ENCODE measurements at regions not wholly inside any gene's neighbourhood (a gene's known extent, or its start where the extent isn't known, plus 50 kb on each side); places are given as distances from the start of the nearest gene placed in this dataset.
"Not testable (repeated sequence)": the region's sequence is repeated elsewhere in the genome, so short reads cannot be mapped to it uniquely, and the experiment has no call there.

- in situ Hi-C loops (cut with HindIII; ENCODE audit: low pct_unique_long_range_greater_than_20kb, low sequenced_read_pairs); DNase-seq (ENCODE audit: low read depth, low spot score): not testable (repeated sequence)
Observed at GRCh38 chr15:85260526-85260925, 119.9 kb upstream of the AKAP13 start.

- DNase-seq (ENCODE audit: low read depth, low spot score); in situ Hi-C loops (cut with HindIII; ENCODE audit: low pct_unique_long_range_greater_than_20kb, low sequenced_read_pairs): not testable (repeated sequence)
Observed at GRCh38 chr15:85262461-85263055, 117.8 kb upstream of the AKAP13 start.

- DNase-seq (ENCODE audit: low read depth, low spot score); in situ Hi-C loops (cut with HindIII; ENCODE audit: low pct_unique_long_range_greater_than_20kb, low sequenced_read_pairs): not testable (repeated sequence)
Observed at GRCh38 chr15:85263842-85264440, 116.5 kb upstream of the AKAP13 start.

- in situ Hi-C loops (cut with HindIII; ENCODE audit: low pct_unique_long_range_greater_than_20kb, low sequenced_read_pairs); DNase-seq (ENCODE audit: low read depth, low spot score): not testable (repeated sequence)
Observed at GRCh38 chr15:85264614-85265190, 115.7 kb upstream of the AKAP13 start.

- DNase-seq (ENCODE audit: low read depth, low spot score); in situ Hi-C loops (cut with HindIII; ENCODE audit: low pct_unique_long_range_greater_than_20kb, low sequenced_read_pairs): not testable (repeated sequence)
Observed at GRCh38 chr15:85267158-85267857, 113.1 kb upstream of the AKAP13 start.

GRCh38 chr15:85274315-85275050 is 105.9 kb upstream of the AKAP13 start:
- in situ Hi-C loops (cut with HindIII; ENCODE audit: low pct_unique_long_range_greater_than_20kb, low sequenced_read_pairs) = no loop called here

GRCh38 chr15:85276508-85276907 is 103.9 kb upstream of the AKAP13 start:
- no peak for DNase-seq (ENCODE audit: low read depth, low spot score)
- in situ Hi-C loops (cut with HindIII; ENCODE audit: low pct_unique_long_range_greater_than_20kb, low sequenced_read_pairs) = no loop called here

More at GRCh38 chr15:85274315-85275050, 105.9 kb upstream of the AKAP13 start:
- DNase-seq (ENCODE audit: low read depth, low spot score) = no peak

GRCh38 chr15:85276921-85277320 is 103.5 kb upstream of the AKAP13 start:
- no peak for DNase-seq (ENCODE audit: low read depth, low spot score)
- in situ Hi-C loops (cut with HindIII; ENCODE audit: low pct_unique_long_range_greater_than_20kb, low sequenced_read_pairs) = no loop called here

- in situ Hi-C loops (cut with HindIII; ENCODE audit: low pct_unique_long_range_greater_than_20kb, low sequenced_read_pairs) = no loop called here
- DNase-seq (ENCODE audit: low read depth, low spot score) = no peak
Observed at GRCh38 chr15:85277847-85278370, 102.5 kb upstream of the AKAP13 start.

- in situ Hi-C loops (cut with HindIII; ENCODE audit: low pct_unique_long_range_greater_than_20kb, low sequenced_read_pairs) = no loop called here
- DNase-seq (ENCODE audit: low read depth, low spot score) = no peak
Observed at GRCh38 chr15:85280203-85280602, 100.2 kb upstream of the AKAP13 start.

- in situ Hi-C loops (cut with HindIII; ENCODE audit: low pct_unique_long_range_greater_than_20kb, low sequenced_read_pairs) = no loop called here
- DNase-seq (ENCODE audit: low read depth, low spot score) = no peak
Observed at GRCh38 chr15:85281293-85281882, 99.0 kb upstream of the AKAP13 start.

GRCh38 chr15:85282504-85283115 is 97.8 kb upstream of the AKAP13 start:
- in situ Hi-C loops (cut with HindIII; ENCODE audit: low pct_unique_long_range_greater_than_20kb, low sequenced_read_pairs) = no loop called here
- no peak for DNase-seq (ENCODE audit: low read depth, low spot score)

GRCh38 chr15:85283815-85284214 is 96.6 kb upstream of the AKAP13 start:
- in situ Hi-C loops (cut with HindIII; ENCODE audit: low pct_unique_long_range_greater_than_20kb, low sequenced_read_pairs); DNase-seq (ENCODE audit: low read depth, low spot score): not testable (repeated sequence)

- in situ Hi-C loops (cut with HindIII; ENCODE audit: low pct_unique_long_range_greater_than_20kb, low sequenced_read_pairs) = no loop called here
- DNase-seq (ENCODE audit: low read depth, low spot score) = no peak
Observed at GRCh38 chr15:85284497-85284896, 95.9 kb upstream of the AKAP13 start.

- DNase-seq (ENCODE audit: low read depth, low spot score) = peak; percentile 81
Observed at GRCh38 chr15:85289677-85290365, 90.6 kb upstream of the AKAP13 start.

GRCh38 chr15:85292583-85292982 is 87.8 kb upstream of the AKAP13 start:
- in situ Hi-C loops (cut with HindIII; ENCODE audit: low pct_unique_long_range_greater_than_20kb, low sequenced_read_pairs); DNase-seq (ENCODE audit: low read depth, low spot score): not testable (repeated sequence)

More at GRCh38 chr15:85289677-85290365, 90.6 kb upstream of the AKAP13 start:
- in situ Hi-C loops (cut with HindIII; ENCODE audit: low pct_unique_long_range_greater_than_20kb, low sequenced_read_pairs) = no loop called here

Measured in SK-MEL-5 (cell line).